Right lobe of liver (tissue), 6 donors: ENCODE measurements at regions not wholly inside any gene's neighbourhood (a gene's known extent, or its start where the extent isn't known, plus 50 kb on each side); places are given as distances from the start of the nearest gene placed in this dataset.

Source experiments
- ATAC-seq, 4 donors: fragments of 200-7000 bp; cut with Tn5 transposase; one replicate each; pipeline ENCODE4 v1.9.1; 2020; ENCODE audit warnings: mild to moderate bottlenecking in 4 of 4, moderate library complexity in 4 of 4
- DNase-seq, 3 donors: peaks; one replicate each; pipeline ENCODE4 v3.0.0-alpha.2; 2020
- H3K27ac ChIP-seq, 3 donors: fragments of 200-600 bp; one replicate each; pipeline ENCODE4 v1.8.0; 2022
- H3K27me3 ChIP-seq, 2 donors: fragments of 200-600 bp; one replicate each; pipeline ENCODE4 v1.8.0; 2022
- H3K36me3 ChIP-seq, 4 donors: fragments of 200-600 bp; sonication (generic) in 1 of 4; one replicate each; pipeline versions ENCODE4 v1.5.1 to v1.8.0; 2017 to 2022; ENCODE audit warnings: control low read depth in 1 of 4
- H3K4me1 ChIP-seq, 4 donors: fragments of 200-600 bp; sonication (generic) in 1 of 4; one replicate each; pipeline versions ENCODE4 v1.5.1 to v1.8.0; 2017 to 2022; ENCODE audit warnings: control low read depth in 1 of 4
- H3K4me3 ChIP-seq, 3 donors: fragments of 200-600 bp; one replicate each; pipeline ENCODE4 v1.8.0; 2022
- H3K9me3 ChIP-seq, 4 donors: fragments of 200-600 bp; sonication (generic) in 1 of 4; one replicate each; pipeline versions ENCODE4 v1.5.1 to v1.8.0; 2017 to 2022; ENCODE audit warnings: control low read depth in 1 of 4
- POLR2A ChIP-seq: fragments of 450-650 bp; IDR thresholded peaks from one replicate; pipeline ENCODE4 v1.6.1; 2017; ENCODE audit warnings: antibody characterized with exemption, mild to moderate bottlenecking
- WGBS: methylation state at CpG from one replicate; pipeline ENCODE4 v1.1.6; 2018; ENCODE audit warnings: low coverage, low lambda C conversion rate; ENCODE audit not compliant: insufficient coverage; ENCODE audit errors: missing lambda C conversion rate; 5-methylcytosine and 5-hydroxymethylcytosine counted together
- intact Hi-C, 2 donors: fragments of 100-400 bp; cut with DNase I; formaldehyde crosslinking; loops; one replicate each; pipeline versions ENCODE4 v1.11.2 to v1.14.1; 2022
- TF ChIP-seq, protein P1 (sequence below), 4 donors: fragments of 200-600 bp in 3 of 4; fragments of 450-650 bp in 1 of 4; IDR thresholded peaks; one replicate each; pipeline versions ENCODE4 v1.5.1 to v1.8.0; 2016 to 2022; ENCODE audit warnings: antibody characterized with exemption in 4 of 4, mild to moderate bottlenecking in 2 of 4
- donor health status: DM: no; HTN: yes; CAD: no.
- donor health status: DM: no; HTN: no; CAD: no.
- donor health status: DM: no; HTN: no; CAD: no.
- donor health status: DM: no; HTN: yes; CAD: no.
- donor health status: DM: no; HTN: yes; CAD: no.

DNA sequence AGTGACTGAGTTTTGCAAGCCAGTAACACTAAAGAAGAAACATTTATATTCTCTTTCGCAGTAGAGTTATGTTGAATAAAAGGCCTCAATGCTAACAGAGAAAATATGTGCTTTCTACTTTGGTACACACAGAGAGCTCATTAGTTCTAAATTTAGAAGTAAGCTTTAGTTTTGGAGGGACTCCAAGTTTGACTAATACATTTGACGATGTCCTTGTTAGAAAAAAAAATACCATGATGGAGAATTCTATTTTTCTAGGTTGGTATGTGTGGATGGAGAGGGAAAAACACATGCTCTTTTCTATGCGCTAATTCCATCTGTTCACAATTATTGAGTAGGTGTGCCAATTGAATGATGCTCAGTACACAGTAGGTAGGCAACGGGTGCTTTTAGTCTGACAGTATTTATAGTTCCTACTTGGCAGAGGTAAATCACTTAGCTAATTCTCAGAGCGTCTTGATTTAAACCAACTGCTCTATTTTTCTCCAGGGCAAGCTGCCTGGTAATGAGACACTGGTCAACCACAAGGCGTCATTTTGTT lies 327.2 kb upstream of the AKR1E2 start:
- DNase-seq, result no peak
- Histone ChIP-seq H3K27me3 (no peaks in the 10 kb centered on the region), H3K27ac (peak overlapping the region in 2 of 3 donors; percentile 5 to 33), H3K36me3 (no peaks in the 10 kb centered on the region), H3K4me3 (no peak overlapping the region), H3K9me3 (no peaks in the 10 kb centered on the region), H3K4me1 (no peaks in the 10 kb centered on the region)
- no peak for TF ChIP-seq POLR2A
- TF ChIP-seq, protein P1, sequence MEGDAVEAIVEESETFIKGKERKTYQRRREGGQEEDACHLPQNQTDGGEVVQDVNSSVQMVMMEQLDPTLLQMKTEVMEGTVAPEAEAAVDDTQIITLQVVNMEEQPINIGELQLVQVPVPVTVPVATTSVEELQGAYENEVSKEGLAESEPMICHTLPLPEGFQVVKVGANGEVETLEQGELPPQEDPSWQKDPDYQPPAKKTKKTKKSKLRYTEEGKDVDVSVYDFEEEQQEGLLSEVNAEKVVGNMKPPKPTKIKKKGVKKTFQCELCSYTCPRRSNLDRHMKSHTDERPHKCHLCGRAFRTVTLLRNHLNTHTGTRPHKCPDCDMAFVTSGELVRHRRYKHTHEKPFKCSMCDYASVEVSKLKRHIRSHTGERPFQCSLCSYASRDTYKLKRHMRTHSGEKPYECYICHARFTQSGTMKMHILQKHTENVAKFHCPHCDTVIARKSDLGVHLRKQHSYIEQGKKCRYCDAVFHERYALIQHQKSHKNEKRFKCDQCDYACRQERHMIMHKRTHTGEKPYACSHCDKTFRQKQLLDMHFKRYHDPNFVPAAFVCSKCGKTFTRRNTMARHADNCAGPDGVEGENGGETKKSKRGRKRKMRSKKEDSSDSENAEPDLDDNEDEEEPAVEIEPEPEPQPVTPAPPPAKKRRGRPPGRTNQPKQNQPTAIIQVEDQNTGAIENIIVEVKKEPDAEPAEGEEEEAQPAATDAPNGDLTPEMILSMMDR (IDR thresholded peaks at IDR 0.05), result no peak
- intact Hi-C loops, result no loop called here
- no peak for ATAC-seq
- WGBS, result 55% methylated on average over 6 of the region's 6 CpGs

DNA sequence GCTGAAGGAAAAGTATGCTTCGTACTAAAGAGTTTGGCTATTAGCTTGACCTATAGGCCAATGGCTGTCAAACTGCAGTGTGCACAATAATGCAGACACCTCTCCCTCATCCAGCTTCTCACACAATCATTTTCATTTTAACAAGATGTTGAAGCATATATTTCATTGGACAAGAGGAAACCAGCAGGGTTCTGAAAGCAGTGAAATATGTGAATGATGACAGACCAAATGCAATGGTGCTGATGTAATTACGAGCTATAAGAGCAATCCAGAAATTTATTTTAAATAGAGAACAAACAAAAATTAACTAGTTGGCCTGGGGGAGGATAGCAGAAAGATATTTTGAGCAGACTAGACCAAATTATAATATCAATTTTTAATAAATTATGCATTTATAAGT lies 331.5 kb upstream of the AKR1E2 start:
- no peak for TF ChIP-seq POLR2A
- TF ChIP-seq, protein P1 (IDR thresholded peaks at IDR 0.05), result no peak
- Histone ChIP-seq H3K4me3 (no peak overlapping the region), H3K4me1 (no peaks in the 10 kb centered on the region), H3K9me3 (no peaks in the 10 kb centered on the region), H3K36me3 (no peaks in the 10 kb centered on the region), H3K27ac (no peak overlapping the region), H3K27me3 (no peaks in the 10 kb centered on the region)
- DNase-seq (no peak), ATAC-seq (no peak)
- intact Hi-C loops, result no loop called here
- whole genome bisulfite sequencing, result 70% methylated on average over 2 of the region's 2 CpGs

DNA sequence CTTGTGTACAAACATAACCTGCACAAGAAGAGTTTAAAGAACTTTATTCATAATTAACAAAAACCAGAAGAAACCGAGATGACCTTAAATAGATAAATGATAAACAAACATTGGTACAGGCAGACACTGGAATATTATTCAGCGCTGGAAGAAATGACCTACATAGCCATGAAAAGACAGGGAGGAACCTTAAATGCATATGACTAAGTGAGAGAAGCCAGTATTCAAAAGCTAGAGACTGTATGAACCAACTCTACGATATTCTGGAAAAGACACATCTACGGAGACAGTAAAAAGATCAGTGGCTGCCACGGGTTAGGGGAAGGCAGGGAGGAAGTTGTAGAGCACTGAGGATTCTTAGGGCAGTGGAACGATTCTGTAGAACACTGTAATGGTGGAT lies 333.8 kb upstream of the AKR1E2 start:
- H3K27ac ChIP-seq, result no peak overlapping the region
- no peak for DNase-seq
- TF ChIP-seq POLR2A, result no peak
- TF ChIP-seq, protein P1 (IDR thresholded peaks at IDR 0.05), result no peak
- WGBS, result 67% methylated on average over 6 of the region's 6 CpGs
- H3K36me3 ChIP-seq, result no peaks in the 10 kb centered on the region
- no peaks in the 10 kb centered on the region for H3K27me3 ChIP-seq
- H3K4me1 ChIP-seq, result no peaks in the 10 kb centered on the region
- no peaks in the 10 kb centered on the region for H3K9me3 ChIP-seq
- intact Hi-C loops, result no loop called here
- H3K4me3 ChIP-seq, result no peak overlapping the region
- no peak for ATAC-seq

- no peak for TF ChIP-seq POLR2A
- TF ChIP-seq, protein P1 (IDR thresholded peaks at IDR 0.05), result no peak
- Histone ChIP-seq H3K9me3 (no peaks in the 10 kb centered on the region), H3K36me3 (no peaks in the 10 kb centered on the region), H3K27ac (no peak overlapping the region), H3K27me3 (no peaks in the 10 kb centered on the region), H3K4me1 (no peaks in the 10 kb centered on the region), H3K4me3 (no peak overlapping the region)
- ATAC-seq, result no peak
- WGBS, result 9% methylated on average over 1 of the region's 1 CpG
- intact Hi-C loops, result no loop called here
- DNase-seq, result no peak
Observed at GRCh38 chr10:4488904-4489303, 337.1 kb upstream of the AKR1E2 start.

DNA sequence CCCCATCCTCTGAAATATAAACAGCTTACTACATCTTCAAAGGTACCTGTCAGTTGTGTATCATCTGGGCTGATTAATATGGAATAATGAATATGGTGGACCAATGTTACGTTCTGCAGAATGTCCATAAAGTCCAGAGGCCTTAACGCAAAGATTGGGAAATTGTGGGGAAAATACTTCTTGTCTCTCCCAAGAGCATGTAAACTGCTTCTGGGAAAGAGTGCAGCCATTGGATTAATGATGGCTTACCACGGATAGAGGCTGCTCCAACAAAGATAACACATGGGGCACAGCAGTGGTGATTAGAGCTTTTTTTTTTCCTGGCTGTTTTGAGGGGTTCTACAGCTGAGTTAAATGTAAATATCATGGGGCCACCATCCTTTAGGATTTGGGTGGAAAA lies 340.4 kb upstream of the AKR1E2 start:
- DNase-seq, result no peak
- Histone ChIP-seq H3K27ac (no peak overlapping the region), H3K27me3 (no peaks in the 10 kb centered on the region), H3K9me3 (no peaks in the 10 kb centered on the region), H3K4me3 (no peak overlapping the region), H3K4me1 (no peaks in the 10 kb centered on the region), H3K36me3 (no peaks in the 10 kb centered on the region)
- intact Hi-C loops, result no loop called here
- no peak for ATAC-seq
- 60% methylated on average over 3 of the region's 3 CpGs for WGBS
- no peak for TF ChIP-seq POLR2A
- TF ChIP-seq, protein P1 (IDR thresholded peaks at IDR 0.05), result no peak
